GM12864 (cell line): ENCODE measurements at regions not wholly inside any gene's neighbourhood (a gene's known extent, or its start where the extent isn't known, plus 50 kb on each side); places are given as distances from the start of the nearest gene placed in this dataset.
"Not testable (repeated sequence)": the region's sequence is repeated elsewhere in the genome, so short reads cannot be mapped to it uniquely, and the experiment has no call there.

Source experiments
- DNase-seq: peaks from one replicate; pipeline ENCODE4 v3.0.0-alpha.2; 2011; ENCODE audit warnings: low read depth
- H3K4me3 ChIP-seq: 2 replicates; pipeline ENCODE4 v1.5.1; 2011; ENCODE audit warnings: mild to moderate bottlenecking, low read depth, low read length, control low read depth
- TF ChIP-seq, protein P1 (sequence below): IDR thresholded peaks from 2 replicates; pipeline ENCODE4 v1.5.1; 2011; ENCODE audit warnings: low read depth, mild to moderate bottlenecking, moderate library complexity, low read length, control low read depth, inconsistent platforms; ENCODE audit errors: missing control alignments

DNA sequence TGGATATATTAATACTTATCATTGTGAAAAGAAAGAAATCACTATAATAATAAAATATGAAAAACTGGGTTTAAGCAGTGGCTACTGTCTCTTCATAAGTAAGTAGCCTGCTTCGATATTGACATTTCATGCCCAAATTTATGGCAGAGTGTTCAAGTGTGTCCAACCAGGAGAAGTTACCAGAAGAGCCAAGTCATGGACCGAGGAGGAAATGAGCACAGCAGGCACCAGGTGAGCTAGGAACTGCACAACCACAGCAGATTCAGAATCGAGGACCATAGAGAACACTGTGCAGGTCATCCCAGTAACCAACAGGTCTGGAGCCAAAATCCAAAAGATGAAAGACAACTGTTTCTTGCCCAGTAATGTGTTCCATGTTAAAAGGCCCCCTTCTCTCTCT is 79.9 kb upstream of the ABCB5 start:
- no peak overlapping the region for H3K4me3 ChIP-seq
- no peak for DNase-seq
- TF ChIP-seq, protein P1, sequence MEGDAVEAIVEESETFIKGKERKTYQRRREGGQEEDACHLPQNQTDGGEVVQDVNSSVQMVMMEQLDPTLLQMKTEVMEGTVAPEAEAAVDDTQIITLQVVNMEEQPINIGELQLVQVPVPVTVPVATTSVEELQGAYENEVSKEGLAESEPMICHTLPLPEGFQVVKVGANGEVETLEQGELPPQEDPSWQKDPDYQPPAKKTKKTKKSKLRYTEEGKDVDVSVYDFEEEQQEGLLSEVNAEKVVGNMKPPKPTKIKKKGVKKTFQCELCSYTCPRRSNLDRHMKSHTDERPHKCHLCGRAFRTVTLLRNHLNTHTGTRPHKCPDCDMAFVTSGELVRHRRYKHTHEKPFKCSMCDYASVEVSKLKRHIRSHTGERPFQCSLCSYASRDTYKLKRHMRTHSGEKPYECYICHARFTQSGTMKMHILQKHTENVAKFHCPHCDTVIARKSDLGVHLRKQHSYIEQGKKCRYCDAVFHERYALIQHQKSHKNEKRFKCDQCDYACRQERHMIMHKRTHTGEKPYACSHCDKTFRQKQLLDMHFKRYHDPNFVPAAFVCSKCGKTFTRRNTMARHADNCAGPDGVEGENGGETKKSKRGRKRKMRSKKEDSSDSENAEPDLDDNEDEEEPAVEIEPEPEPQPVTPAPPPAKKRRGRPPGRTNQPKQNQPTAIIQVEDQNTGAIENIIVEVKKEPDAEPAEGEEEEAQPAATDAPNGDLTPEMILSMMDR: no peak

DNA sequence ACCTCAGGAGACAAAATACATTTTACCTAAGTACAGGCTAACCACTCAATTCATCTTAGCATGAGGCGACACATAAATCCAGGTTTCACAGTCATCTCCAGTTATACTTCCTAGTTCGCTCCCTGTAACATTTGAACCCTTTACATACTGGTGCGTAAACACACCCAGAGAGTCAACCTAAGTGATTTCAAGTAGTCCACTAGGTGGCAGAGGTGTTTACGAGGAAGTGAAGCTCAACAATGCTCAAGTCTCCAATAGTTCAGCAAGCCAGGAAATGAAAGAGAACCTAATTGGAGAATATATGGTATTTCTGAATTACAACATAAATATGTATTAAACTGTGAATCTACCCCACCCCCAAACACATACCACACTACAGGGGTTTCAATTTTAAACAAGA is 76.3 kb upstream of the ABCB5 start:
- peak; percentile 4 for DNase-seq
- no peak overlapping the region for H3K4me3 ChIP-seq
- TF ChIP-seq, protein P1: peak; percentile 35

DNA sequence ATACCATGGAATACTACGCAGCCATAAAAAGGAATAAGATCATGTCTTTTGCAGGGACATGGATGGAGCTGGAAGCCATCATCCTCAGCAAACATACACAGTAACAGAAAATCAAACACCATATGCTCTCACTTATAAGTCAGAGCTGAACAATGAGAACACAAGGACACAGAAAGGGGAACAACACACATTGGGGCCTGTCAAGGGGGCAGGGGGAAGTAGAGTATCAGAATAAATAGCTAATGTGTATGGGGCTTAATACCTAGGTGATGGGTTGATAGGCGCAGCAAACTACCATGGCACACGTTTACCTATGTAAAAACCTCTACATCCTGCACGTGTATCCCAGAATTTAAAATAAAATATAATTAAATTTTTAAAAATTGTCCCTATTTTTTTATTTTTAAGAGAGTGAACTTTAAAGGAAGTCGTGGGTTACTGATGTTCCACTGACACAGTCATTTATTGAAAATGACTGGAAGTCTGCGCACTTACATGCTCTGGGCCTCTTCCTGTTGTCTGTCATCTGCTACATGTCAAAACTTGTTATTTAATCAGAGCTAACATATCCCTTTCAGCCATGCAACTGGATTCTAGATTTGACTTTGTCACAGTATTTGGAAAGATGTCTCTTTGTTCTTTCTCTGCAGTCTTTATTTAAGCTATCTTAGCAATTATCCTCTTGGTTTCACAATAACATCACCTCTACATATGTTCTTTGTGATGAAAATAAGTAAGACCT is 73.7 kb upstream of the ABCB5 start:
- TF ChIP-seq, protein P1: no peak
- H3K4me3 ChIP-seq: no peak overlapping the region
- DNase-seq: peak; percentile 4

DNA sequence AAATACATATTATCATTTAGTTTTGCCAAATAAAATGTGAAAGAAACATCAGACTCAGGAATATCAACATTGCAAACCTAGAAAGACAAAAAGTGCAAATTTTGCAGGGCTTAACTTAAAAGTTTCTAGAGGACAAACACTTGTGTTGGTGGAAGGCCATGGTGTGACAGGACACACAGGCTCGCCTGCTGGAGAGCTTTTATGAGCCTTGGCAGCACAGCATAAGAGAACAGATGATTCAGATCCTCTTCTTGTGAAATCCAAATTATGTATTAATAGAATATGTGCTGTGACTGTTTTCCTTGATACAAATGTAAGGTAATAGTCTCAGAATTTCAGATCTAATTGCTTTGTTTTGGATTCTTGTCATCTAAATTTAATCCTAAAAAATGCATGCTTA is 72.9 kb upstream of the ABCB5 start:
- H3K4me3 ChIP-seq: no peak overlapping the region
- DNase-seq: no peak
- TF ChIP-seq, protein P1: no peak

DNA sequence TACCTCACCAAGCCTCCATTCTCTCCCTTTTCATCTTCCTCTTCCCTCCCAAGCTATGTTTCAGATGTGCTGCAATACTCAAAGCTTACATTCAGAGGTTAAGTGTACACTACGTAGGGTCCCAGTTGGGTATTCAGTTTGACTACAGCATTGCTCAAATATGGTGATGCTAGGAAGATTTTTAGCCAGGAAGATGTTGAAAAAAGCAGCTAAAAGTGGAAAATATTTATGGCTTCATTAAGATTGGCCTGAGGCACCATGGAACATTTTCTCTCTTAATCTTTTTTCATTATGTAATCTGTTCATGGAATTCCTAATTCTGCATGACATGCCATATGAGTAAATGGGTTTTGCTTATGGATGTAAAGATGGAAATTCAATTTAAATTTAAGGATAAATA is 72.0 kb upstream of the ABCB5 start:
- no peak for DNase-seq
- TF ChIP-seq, protein P1: no peak
- no peak overlapping the region for H3K4me3 ChIP-seq

DNA sequence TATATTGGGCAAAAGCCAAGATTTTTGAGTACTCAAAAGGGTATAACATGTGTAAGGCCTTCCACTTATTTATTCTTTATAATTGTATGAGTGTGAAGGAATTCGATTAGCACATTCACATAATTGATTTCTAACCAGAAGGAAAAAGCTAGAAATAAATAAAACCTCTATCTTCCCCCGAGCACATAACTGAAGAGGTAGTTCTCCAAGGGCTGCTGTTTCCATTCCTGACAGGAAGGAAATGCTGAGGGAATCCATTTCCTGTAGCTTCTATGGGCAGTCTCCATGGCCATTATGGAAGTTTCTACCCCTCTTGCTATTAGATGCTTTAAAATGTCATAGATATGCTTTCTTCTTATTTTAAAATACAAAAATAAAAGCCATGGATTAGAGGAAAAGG is 70.5 kb upstream of the ABCB5 start:
- TF ChIP-seq, protein P1: no peak
- H3K4me3 ChIP-seq: no peak overlapping the region
- DNase-seq: no peak

DNA sequence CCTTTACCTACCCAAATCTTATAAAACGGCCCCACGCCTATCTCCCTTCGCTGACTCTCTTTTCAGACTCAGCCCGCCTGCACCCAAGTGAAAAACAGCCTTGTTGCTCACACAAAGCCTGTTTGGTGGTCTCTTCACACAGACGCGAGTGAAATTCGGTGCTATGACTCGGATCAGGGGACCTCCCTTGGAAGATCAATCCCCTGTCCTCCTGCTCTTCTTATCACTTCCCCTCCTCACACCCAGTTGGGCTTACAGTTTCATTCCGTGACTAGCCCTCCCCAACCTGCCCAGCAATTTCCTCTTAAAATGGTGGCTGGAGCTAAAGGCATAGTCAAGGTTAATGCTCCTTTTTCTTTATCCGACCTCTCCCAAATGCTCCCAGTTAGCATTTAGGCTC is 68.5 kb upstream of the ABCB5 start:
- H3K4me3 ChIP-seq, DNase-seq: not testable (repeated sequence)
